Testis (tissue), 2 donors: ENCODE measurements at regions not wholly inside any gene's neighbourhood (a gene's known extent, or its start where the extent isn't known, plus 50 kb on each side); places are given as distances from the start of the nearest gene placed in this dataset.

Experiments used
- DNase-seq: peaks from one replicate; pipeline ENCODE4 v3.0.0-alpha.2; 2019
- H3K27ac ChIP-seq, 2 donors: fragments of 200-600 bp; sonication (generic); one replicate each; pipeline ENCODE4 v1.5.1; 2019
- H3K27me3 ChIP-seq: fragments of 200-600 bp; sonication (generic); one replicate; pipeline ENCODE4 v1.5.1; 2019
- H3K36me3 ChIP-seq: fragments of 200-600 bp; sonication (generic); one replicate; pipeline ENCODE4 v1.5.1; 2017; ENCODE audit warnings: low read depth; ENCODE audit errors: missing control alignments
- H3K4me1 ChIP-seq: fragments of 200-600 bp; sonication (generic); one replicate; pipeline ENCODE4 v1.5.1; 2019
- H3K4me3 ChIP-seq, 2 donors: fragments of 200-600 bp; sonication (generic); one replicate each; pipeline ENCODE4 v1.5.1; 2017 to 2019
- H3K9me3 ChIP-seq: fragments of 200-600 bp; sonication (generic); one replicate; pipeline ENCODE4 v1.5.1; 2017
- POLR2A ChIP-seq: fragments of 450-650 bp; IDR thresholded peaks from one replicate; pipeline ENCODE4 v1.6.1; 2017; ENCODE audit warnings: antibody characterized with exemption, mild to moderate bottlenecking, moderate library complexity
- WGBS, 2 donors: methylation state at CpG; one replicate each; pipeline ENCODE4 v1.1.5; 2018; 5-methylcytosine and 5-hydroxymethylcytosine counted together
- intact Hi-C: fragments of 100-400 bp; cut with DNase I; formaldehyde crosslinking; loops from one replicate; pipeline ENCODE4 v1.15.1; 2023; ENCODE audit warnings: low total_unique reads
- TF ChIP-seq, protein P1 (sequence below), 3 experiments: fragments of 450-650 bp in 2 of 3; fragments of 200-600 bp in 1 of 3; sonication (generic) in 1 of 3; IDR thresholded peaks; one replicate each; pipeline ENCODE4 v1.5.1; 2016 to 2019; ENCODE audit warnings: antibody characterized with exemption in 3 of 3, mild to moderate bottlenecking in 2 of 3, moderate library complexity in 1 of 3

- TF ChIP-seq, protein P1, sequence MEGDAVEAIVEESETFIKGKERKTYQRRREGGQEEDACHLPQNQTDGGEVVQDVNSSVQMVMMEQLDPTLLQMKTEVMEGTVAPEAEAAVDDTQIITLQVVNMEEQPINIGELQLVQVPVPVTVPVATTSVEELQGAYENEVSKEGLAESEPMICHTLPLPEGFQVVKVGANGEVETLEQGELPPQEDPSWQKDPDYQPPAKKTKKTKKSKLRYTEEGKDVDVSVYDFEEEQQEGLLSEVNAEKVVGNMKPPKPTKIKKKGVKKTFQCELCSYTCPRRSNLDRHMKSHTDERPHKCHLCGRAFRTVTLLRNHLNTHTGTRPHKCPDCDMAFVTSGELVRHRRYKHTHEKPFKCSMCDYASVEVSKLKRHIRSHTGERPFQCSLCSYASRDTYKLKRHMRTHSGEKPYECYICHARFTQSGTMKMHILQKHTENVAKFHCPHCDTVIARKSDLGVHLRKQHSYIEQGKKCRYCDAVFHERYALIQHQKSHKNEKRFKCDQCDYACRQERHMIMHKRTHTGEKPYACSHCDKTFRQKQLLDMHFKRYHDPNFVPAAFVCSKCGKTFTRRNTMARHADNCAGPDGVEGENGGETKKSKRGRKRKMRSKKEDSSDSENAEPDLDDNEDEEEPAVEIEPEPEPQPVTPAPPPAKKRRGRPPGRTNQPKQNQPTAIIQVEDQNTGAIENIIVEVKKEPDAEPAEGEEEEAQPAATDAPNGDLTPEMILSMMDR (IDR thresholded peaks at IDR 0.05) = no peak
- no peak for TF ChIP-seq POLR2A
- Histone ChIP-seq H3K36me3 (no peaks in the 10 kb centered on the region), H3K27me3 (no peaks in the 10 kb centered on the region), H3K4me1 (no peaks in the 10 kb centered on the region), H3K4me3 (no peak overlapping the region), H3K9me3 (no peaks in the 10 kb centered on the region), H3K27ac (no peak overlapping the region)
- intact Hi-C loops = no loop called here
- DNase-seq = no peak
- WGBS, 2 donors = 64 to 70% methylated on average over 5 of the region's 5 CpGs
Measured at GRCh38 chr12:72082986-72083820, 144.6 kb downstream of the TPH2 start.

DNA sequence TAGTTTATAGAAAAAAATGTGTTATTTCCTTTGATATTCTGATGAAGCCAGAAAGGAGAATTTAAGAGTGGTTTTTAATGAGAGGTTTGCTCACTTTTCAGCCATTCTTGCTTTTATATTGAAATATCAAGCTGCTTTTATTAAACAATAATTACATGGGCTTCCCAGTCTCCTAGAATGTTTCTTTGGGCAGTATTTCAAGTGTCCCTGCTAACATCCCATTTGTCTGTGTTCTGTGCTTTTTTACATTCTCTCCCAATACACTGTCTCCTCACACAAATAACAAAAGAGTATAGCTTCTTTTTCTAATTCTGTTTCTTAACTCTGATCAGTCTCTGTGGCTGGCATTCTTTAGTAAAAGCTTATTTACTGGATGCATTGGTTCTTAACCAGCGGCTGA lies 145.4 kb downstream of the TPH2 start:
- no peaks in the 10 kb centered on the region for H3K9me3 ChIP-seq
- intact Hi-C loops = no loop called here
- 0 to 42% methylated on average over 1 of the region's 1 CpG for WGBS, 2 donors
- no peak overlapping the region for H3K27ac ChIP-seq
- H3K4me1 ChIP-seq = no peaks in the 10 kb centered on the region
- no peaks in the 10 kb centered on the region for H3K36me3 ChIP-seq
- TF ChIP-seq, protein P1 (IDR thresholded peaks at IDR 0.05) = no peak
- TF ChIP-seq POLR2A = no peak
- DNase-seq = no peak
- no peak overlapping the region for H3K4me3 ChIP-seq
- no peaks in the 10 kb centered on the region for H3K27me3 ChIP-seq

- H3K27ac ChIP-seq = no peak overlapping the region
- intact Hi-C loops = no loop called here
- no peaks in the 10 kb centered on the region for H3K9me3 ChIP-seq
- H3K4me3 ChIP-seq = no peak overlapping the region
- no peaks in the 10 kb centered on the region for H3K36me3 ChIP-seq
- H3K27me3 ChIP-seq = no peaks in the 10 kb centered on the region
- 22 to 44% methylated on average over 1 of the region's 1 CpG for WGBS, 2 donors
- no peaks in the 10 kb centered on the region for H3K4me1 ChIP-seq
- TF ChIP-seq, protein P1 (IDR thresholded peaks at IDR 0.05) = no peak
- TF ChIP-seq POLR2A = no peak
- no peak for DNase-seq
Measured at GRCh38 chr12:72084880-72085279, 146.2 kb downstream of the TPH2 start.

- no peak for DNase-seq
- Histone ChIP-seq H3K4me3 (no peak overlapping the region), H3K9me3 (no peaks in the 10 kb centered on the region), H3K4me1 (no peaks in the 10 kb centered on the region), H3K36me3 (no peaks in the 10 kb centered on the region), H3K27me3 (no peaks in the 10 kb centered on the region), H3K27ac (no peak overlapping the region)
- intact Hi-C loops = no loop called here
- TF ChIP-seq, protein P1 (IDR thresholded peaks at IDR 0.05) = no peak
Measured at GRCh38 chr12:72089678-72090077, 151.0 kb downstream of the TPH2 start.

DNA sequence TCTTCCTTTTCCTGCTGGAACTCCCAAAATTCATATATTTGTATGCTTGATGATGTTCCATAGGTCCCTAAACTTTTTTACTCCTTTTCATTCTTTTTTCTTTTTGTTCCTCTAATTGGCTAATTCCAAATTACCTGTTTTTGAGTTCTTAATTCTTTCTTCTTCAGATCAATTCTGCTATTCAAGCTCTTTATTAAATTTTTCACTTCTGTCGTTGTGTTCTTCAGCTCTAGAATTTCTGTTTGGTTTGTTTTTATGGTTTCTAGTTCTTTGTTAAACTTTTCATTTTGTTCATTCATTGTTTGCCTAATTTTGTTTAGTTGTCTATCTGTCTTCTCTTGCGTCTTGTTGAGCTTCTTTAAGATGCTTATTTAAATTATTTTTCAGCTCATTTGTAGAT lies 154.8 kb downstream of the TPH2 start:
- 79 to 92% methylated on average over 2 of the region's 2 CpGs for WGBS, 2 donors
- no peaks in the 10 kb centered on the region for H3K4me1 ChIP-seq
- intact Hi-C loops = no loop called here
- no peaks in the 10 kb centered on the region for H3K36me3 ChIP-seq
- no peak for DNase-seq
- no peaks in the 10 kb centered on the region for H3K27me3 ChIP-seq
- TF ChIP-seq, protein P1 (IDR thresholded peaks at IDR 0.05) = no peak
- no peak for TF ChIP-seq POLR2A
- no peak overlapping the region for H3K4me3 ChIP-seq
- H3K9me3 ChIP-seq = no peaks in the 10 kb centered on the region
- no peak overlapping the region for H3K27ac ChIP-seq
